BJ (cell line): ENCODE measurements at regions not wholly inside any gene's neighbourhood (a gene's known extent, or its start where the extent isn't known, plus 50 kb on each side); places are given as distances from the start of the nearest gene placed in this dataset.
A peak's percentile ranks its signal among the peaks of the same experiment; 100 is the strongest.

ENCODE experiments used
- CTCF ChIA-PET: fragments of 350-600 bp; formaldehyde crosslinking; extraction: SDS; loops from one replicate; lab custom pipeline; 2021; ENCODE audit warnings: antibody characterized with exemption, inconsistent platforms; lab: Yijun Ruan, JAX
- POLR2A ChIA-PET: fragments of 300-600 bp; sonication (Branson Sonifier 250); formaldehyde crosslinking; extraction: SDS; loops from one replicate; lab custom pipeline; 2021; ENCODE audit warnings: antibody characterized with exemption; lab: Charles Lee
- DNase-seq: peaks from one replicate; pipeline ENCODE4 v3.0.0-alpha.2; 2011; ENCODE audit warnings: low read depth
- H3K27me3 ChIP-seq: 2 replicates; pipeline ENCODE4 v1.6.0; 2011; ENCODE audit warnings: low read length; ENCODE audit not compliant: control insufficient read depth, insufficient read depth
- H3K36me3 ChIP-seq: 2 replicates; pipeline ENCODE4 v1.5.1; 2011; ENCODE audit warnings: low read length; ENCODE audit not compliant: control insufficient read depth, insufficient read depth
- H3K4me3 ChIP-seq: 2 replicates; pipeline ENCODE4 v1.5.1; 2011; ENCODE audit warnings: low read depth, mild to moderate bottlenecking, control low read depth, low read length
- TF ChIP-seq, protein P1 (sequence below): IDR thresholded peaks from 2 replicates; pipeline ENCODE4 v1.5.1; 2011; ENCODE audit warnings: low read depth, mild to moderate bottlenecking, control low read depth, inconsistent platforms, low read length, moderate library complexity; ENCODE audit not compliant: insufficient read depth

- DNase-seq: no peak
- TF ChIP-seq, protein P1, sequence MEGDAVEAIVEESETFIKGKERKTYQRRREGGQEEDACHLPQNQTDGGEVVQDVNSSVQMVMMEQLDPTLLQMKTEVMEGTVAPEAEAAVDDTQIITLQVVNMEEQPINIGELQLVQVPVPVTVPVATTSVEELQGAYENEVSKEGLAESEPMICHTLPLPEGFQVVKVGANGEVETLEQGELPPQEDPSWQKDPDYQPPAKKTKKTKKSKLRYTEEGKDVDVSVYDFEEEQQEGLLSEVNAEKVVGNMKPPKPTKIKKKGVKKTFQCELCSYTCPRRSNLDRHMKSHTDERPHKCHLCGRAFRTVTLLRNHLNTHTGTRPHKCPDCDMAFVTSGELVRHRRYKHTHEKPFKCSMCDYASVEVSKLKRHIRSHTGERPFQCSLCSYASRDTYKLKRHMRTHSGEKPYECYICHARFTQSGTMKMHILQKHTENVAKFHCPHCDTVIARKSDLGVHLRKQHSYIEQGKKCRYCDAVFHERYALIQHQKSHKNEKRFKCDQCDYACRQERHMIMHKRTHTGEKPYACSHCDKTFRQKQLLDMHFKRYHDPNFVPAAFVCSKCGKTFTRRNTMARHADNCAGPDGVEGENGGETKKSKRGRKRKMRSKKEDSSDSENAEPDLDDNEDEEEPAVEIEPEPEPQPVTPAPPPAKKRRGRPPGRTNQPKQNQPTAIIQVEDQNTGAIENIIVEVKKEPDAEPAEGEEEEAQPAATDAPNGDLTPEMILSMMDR: no peak
- ChIA-PET CTCF (no interaction called here), POLR2A (no interaction called here)
- Histone ChIP-seq H3K27me3 (no peaks in the 10 kb centered on the region), H3K36me3 (no peaks in the 10 kb centered on the region), H3K4me3 (no peak overlapping the region)
Measured at GRCh38 chr6:5869261-5869660, 137.5 kb downstream of the NRN1 start.

- TF ChIP-seq, protein P1: no peak
- Histone ChIP-seq H3K27me3 (no peaks in the 10 kb centered on the region), H3K36me3 (no peaks in the 10 kb centered on the region), H3K4me3 (no peak overlapping the region)
- DNase-seq: peak; percentile 4
- ChIA-PET POLR2A (no interaction called here), CTCF (no interaction called here)
Measured at GRCh38 chr6:5866547-5867051, 140.1 kb downstream of the NRN1 start.

DNA sequence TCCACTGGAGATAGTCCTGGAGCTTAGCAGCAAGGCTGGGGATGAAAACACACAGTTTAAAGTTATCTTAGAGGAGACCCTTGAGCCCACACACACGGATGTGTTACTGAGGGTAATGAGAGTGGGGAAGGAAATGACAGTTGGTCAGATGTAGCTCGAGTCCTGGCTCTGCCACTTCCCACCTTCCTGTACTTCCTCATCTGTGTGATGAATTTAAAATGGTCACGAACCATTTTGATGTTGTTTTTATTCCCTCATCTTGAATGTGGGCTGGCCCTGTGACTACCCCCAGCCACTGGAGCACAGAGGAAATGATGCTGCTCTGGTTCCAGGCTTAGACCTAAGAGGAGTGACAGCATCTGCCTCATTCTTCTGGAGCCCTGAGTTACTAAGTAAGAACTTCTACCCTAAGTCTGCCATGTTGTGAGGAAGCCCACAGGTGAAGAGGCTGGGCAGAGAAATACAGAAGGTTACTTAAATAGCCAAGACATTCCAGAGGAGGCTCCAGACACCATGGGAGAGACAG, 141.2 kb downstream of the NRN1 start:
- Histone ChIP-seq H3K27me3 (no peaks in the 10 kb centered on the region), H3K4me3 (no peak overlapping the region), H3K36me3 (no peaks in the 10 kb centered on the region)
- CTCF ChIA-PET: no interaction called here
- TF ChIP-seq, protein P1: no peak
- POLR2A ChIA-PET: no interaction called here
- no peak for DNase-seq

DNA sequence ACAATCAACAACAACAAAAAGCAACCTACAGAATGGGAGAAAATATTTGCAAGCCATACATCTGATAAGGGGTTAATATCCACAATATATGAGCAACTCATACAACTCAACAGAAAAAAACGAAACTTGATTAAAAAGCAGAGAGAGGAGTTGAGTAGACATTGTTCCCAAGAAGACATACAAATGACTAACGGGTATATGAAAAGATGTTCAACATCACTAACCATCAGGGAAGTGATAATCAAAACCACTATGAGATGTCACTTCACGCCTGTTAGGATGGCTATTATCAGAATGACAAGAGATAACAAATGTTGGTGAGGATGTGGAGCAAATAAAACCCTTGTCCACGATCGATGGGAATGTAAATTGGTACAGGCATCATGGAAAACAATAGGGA, 145.9 kb downstream of the NRN1 start:
- POLR2A ChIA-PET: no interaction called here
- no peaks in the 10 kb centered on the region for H3K27me3 ChIP-seq
- DNase-seq: no peak
- CTCF ChIA-PET: no interaction called here
- no peaks in the 10 kb centered on the region for H3K36me3 ChIP-seq
- H3K4me3 ChIP-seq: no peak overlapping the region
- TF ChIP-seq, protein P1: no peak

DNA sequence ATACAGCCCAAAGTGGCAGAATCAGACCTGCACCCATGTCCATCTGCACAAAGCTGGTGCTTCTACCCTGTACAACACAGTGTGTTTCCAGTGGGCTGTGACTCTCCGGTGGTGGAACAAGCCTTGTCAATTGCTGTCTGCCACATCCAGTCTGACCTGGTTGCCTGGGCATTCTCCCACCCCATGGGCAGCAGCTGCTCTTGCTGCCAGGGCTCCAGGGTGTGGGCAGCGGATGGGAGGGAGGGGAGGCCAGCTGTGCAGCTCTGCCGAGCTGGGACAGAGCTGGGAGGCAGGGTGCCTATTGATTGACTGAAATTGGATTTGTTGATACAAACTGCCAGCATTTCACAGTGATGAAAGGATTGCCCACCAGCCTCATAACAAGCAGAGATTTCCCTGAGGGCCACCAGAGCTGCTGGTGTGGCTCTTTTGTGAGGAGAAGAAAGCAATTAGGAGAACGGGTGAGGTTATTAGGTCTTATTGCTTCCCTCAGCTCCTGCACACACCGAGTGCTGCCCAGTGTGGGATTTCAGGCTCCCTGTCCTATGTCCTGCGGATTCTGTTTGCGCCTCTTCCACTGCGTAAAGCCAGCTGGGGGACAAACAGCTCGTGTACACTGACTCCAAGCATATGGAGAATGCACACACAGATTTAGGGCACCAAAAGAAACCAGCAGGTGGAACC, 150.8 kb downstream of the NRN1 start:
- TF ChIP-seq, protein P1: no peak
- no peak for DNase-seq
- ChIA-PET CTCF (no interaction called here), POLR2A (no interaction called here)
- Histone ChIP-seq H3K4me3 (no peak overlapping the region), H3K36me3 (no peaks in the 10 kb centered on the region), H3K27me3 (no peaks in the 10 kb centered on the region)
